Keratinocyte (primary cell): ENCODE measurements at regions not wholly inside any gene's neighbourhood (a gene's known extent, or its start where the extent isn't known, plus 50 kb on each side); places are given as distances from the start of the nearest gene placed in this dataset.

Experiments
- DNase-seq: peaks from one replicate; pipeline ENCODE4 v3.0.0-alpha.2; 2011; ENCODE audit warnings: low read depth, missing footprints, low spot score
- FAIRE-seq: peaks from 2 replicates; lab custom pipeline; 2011; peaks lifted over from hg19 to GRCh38; lab: Jason Lieb, UNC
- H2AFZ ChIP-seq: 2 replicates; pipeline ENCODE4 v1.6.0; 2012; ENCODE audit warnings: low read length, control low read depth, inconsistent platforms; ENCODE audit not compliant: control insufficient read depth
- H3K27ac ChIP-seq: 2 replicates; pipeline ENCODE4 v1.5.1; 2011; ENCODE audit warnings: low read length; ENCODE audit not compliant: control insufficient read depth, insufficient read depth
- H3K27me3 ChIP-seq: 3 replicates; pipeline ENCODE4 v1.6.0; 2011; ENCODE audit warnings: low read length; ENCODE audit not compliant: control insufficient read depth, insufficient read depth; ENCODE audit errors: extremely low read depth
- H3K36me3 ChIP-seq, 2 experiments: 2 replicates in 1 of 2; 3 replicates in 1 of 2; pipeline ENCODE4 v1.5.1; 2011; ENCODE audit warnings: low read length in 2 of 2, mild to moderate bottlenecking in 1 of 2; ENCODE audit not compliant: control insufficient read depth in 2 of 2, insufficient read depth in 2 of 2; ENCODE audit errors: extremely low read depth in 1 of 2
- H3K4me1 ChIP-seq: 3 replicates; pipeline ENCODE4 v1.5.1; 2011; ENCODE audit warnings: low read length; ENCODE audit not compliant: control insufficient read depth, insufficient read depth; ENCODE audit errors: extremely low read depth
- H3K4me2 ChIP-seq: 3 replicates; pipeline ENCODE4 v1.6.0; 2011; ENCODE audit warnings: low read depth, low read length; ENCODE audit not compliant: control insufficient read depth, insufficient read depth; ENCODE audit errors: extremely low read depth
- H3K4me3 ChIP-seq, 3 experiments: fragments of 200-600 bp in 1 of 3; sonication (generic) in 1 of 3; 2 replicates in 2 of 3; 3 replicates in 1 of 3; pipeline ENCODE4 v1.5.1; 2011 to 2016; ENCODE audit warnings: low read length in 3 of 3, mild to moderate bottlenecking in 3 of 3, control low read depth in 2 of 3, inconsistent platforms in 1 of 3, low read depth in 1 of 3, mixed read lengths in 1 of 3, mixed run types in 1 of 3, moderate library complexity in 1 of 3; ENCODE audit not compliant: control insufficient read depth in 2 of 3, insufficient read depth in 2 of 3; ENCODE audit errors: extremely low read depth in 1 of 3
- H3K79me2 ChIP-seq: 2 replicates; pipeline ENCODE4 v1.6.0; 2012; ENCODE audit warnings: low read length; ENCODE audit not compliant: control insufficient read depth, insufficient read depth
- H3K9ac ChIP-seq: 3 replicates; pipeline ENCODE4 v1.6.0; 2011; ENCODE audit warnings: low read length; ENCODE audit not compliant: control insufficient read depth, insufficient read depth; ENCODE audit errors: extremely low read depth
- H3K9me1 ChIP-seq: 3 replicates; pipeline ENCODE4 v1.6.0; 2011; ENCODE audit warnings: low read length; ENCODE audit not compliant: control insufficient read depth, insufficient read depth; ENCODE audit errors: extremely low read depth
- H3K9me3 ChIP-seq: 2 replicates; pipeline ENCODE4 v1.5.1; 2012; ENCODE audit warnings: low read depth, low read length; ENCODE audit not compliant: control insufficient read depth
- H4K20me1 ChIP-seq: 3 replicates; pipeline ENCODE4 v1.6.0; 2011; ENCODE audit warnings: low read length; ENCODE audit not compliant: control insufficient read depth, insufficient read depth; ENCODE audit errors: extremely low read depth
- CTCF ChIP-seq, 3 experiments: IDR thresholded peaks in 1 of 3; conservative IDR thresholded peaks in 1 of 3; optimal IDR thresholded peaks in 1 of 3; 2 replicates in 2 of 3; 3 replicates in 1 of 3; pipeline versions ENCODE3 to v1.5.1; 2011; ENCODE audit warnings: low read length in 3 of 3, mild to moderate bottlenecking in 3 of 3, moderate library complexity in 2 of 3, control low read depth in 1 of 3, inconsistent platforms in 1 of 3; ENCODE audit not compliant: insufficient read depth in 2 of 3; ENCODE audit errors: extremely low read depth in 1 of 3
- EZH2 ChIP-seq: IDR thresholded peaks from one replicate; pipeline ENCODE4 v1.6.1; 2012; ENCODE audit warnings: inconsistent platforms, mild to moderate bottlenecking, low read length, moderate library complexity
- dilution Hi-C: fragments of 300-500 bp; cut with MboI; formaldehyde crosslinking; loops from one replicate; pipeline ENCODE4 v1.7.0; 2020; ENCODE audit warnings: low sequenced_read_pairs; ENCODE audit not compliant: extremely low pct_ligation_motif_present

GRCh38 chr10:131739206-131739605, 161.6 kb upstream of the PPP2R2D start:
- Histone ChIP-seq H3K4me1 (no peaks in the 10 kb centered on the region), H3K79me2 (no peaks in the 10 kb centered on the region), H4K20me1 (no peaks in the 10 kb centered on the region), H3K9me1 (no peaks in the 10 kb centered on the region), H3K9ac (no peak overlapping the region), H3K4me3 (no peak overlapping the region), H3K27ac (no peak overlapping the region), H3K36me3 (no peaks in the 10 kb centered on the region), H3K9me3 (peaks cover 4% of the 10 kb centered on the region), H2AFZ (no peak overlapping the region), H3K4me2 (no peak overlapping the region), H3K27me3 (no peaks in the 10 kb centered on the region)
- TF ChIP-seq EZH2: no peak
- TF ChIP-seq CTCF (optimal IDR thresholded peaks at IDR 0.05 in 1 of 3, IDR thresholded peaks at IDR 0.05 in 1 of 3, conservative IDR thresholded peaks at IDR 0.05 in 1 of 3; ENCODE audit: extremely low read depth in 1 of 3, insufficient read depth in 2 of 3, low read length in 3 of 3): no peak
- dilution Hi-C loops: no loop called here
- DNase-seq (no peak), FAIRE-seq (no peak)

- H3K36me3 ChIP-seq: no peaks in the 10 kb centered on the region
- H3K9me1 ChIP-seq: no peaks in the 10 kb centered on the region
- peaks cover 6% of the 10 kb centered on the region for H3K9me3 ChIP-seq
- H3K9ac ChIP-seq: no peak overlapping the region
- no peak for TF ChIP-seq EZH2
- TF ChIP-seq CTCF (optimal IDR thresholded peaks at IDR 0.05 in 1 of 3, IDR thresholded peaks at IDR 0.05 in 1 of 3, conservative IDR thresholded peaks at IDR 0.05 in 1 of 3; ENCODE audit: extremely low read depth in 1 of 3, insufficient read depth in 2 of 3, low read length in 3 of 3): no peak
- no peak overlapping the region for H3K4me3 ChIP-seq
- dilution Hi-C loops: no loop called here
- no peak overlapping the region for H2AFZ ChIP-seq
- no peak overlapping the region for H3K27ac ChIP-seq
- FAIRE-seq (no peak), DNase-seq (no peak)
- no peaks in the 10 kb centered on the region for H4K20me1 ChIP-seq
- H3K4me1 ChIP-seq: no peaks in the 10 kb centered on the region
- H3K79me2 ChIP-seq: no peaks in the 10 kb centered on the region
- no peaks in the 10 kb centered on the region for H3K27me3 ChIP-seq
- no peak overlapping the region for H3K4me2 ChIP-seq
Observed at GRCh38 chr10:131742500-131742951, 158.3 kb upstream of the PPP2R2D start.
